ENCODE measurements at regions not wholly inside any gene's neighbourhood (a gene's known extent, or its start where the extent isn't known, plus 50 kb on each side); places are given as distances from the start of the nearest gene placed in this dataset.
A peak's percentile ranks its signal among the peaks of the same experiment; 100 is the strongest.
"Not testable (repeated sequence)": the region's sequence is repeated elsewhere in the genome, so short reads cannot be mapped to it uniquely, and the experiment has no call there.

DNA sequence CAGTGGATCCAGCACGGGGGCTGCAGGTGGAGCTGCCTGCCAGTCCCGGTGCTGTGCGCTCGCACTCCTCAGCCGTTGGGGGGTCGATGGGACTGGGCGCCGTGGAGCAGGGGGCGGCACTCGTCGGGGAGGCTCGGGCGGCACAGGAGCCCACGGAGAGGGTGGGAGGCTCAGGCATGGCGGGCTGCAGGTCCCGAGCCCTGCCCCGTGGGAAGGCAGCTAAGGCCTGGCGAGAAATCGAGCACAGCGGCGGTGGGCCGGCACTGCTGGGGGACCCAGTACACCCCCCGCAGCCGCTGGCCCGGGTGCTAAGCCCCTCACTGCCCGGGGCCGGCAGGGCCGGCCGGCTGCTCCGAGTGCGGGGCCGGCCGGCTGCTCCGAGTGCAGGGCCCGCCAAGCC, 52.3 kb upstream of the MARK1 start:
- not testable (repeated sequence) for DNase-seq (ENCODE audit: low spot score)

- not testable (repeated sequence) for DNase-seq (ENCODE audit: low spot score)
Observed at GRCh38 chr1:220475141-220475540, 52.8 kb upstream of the MARK1 start.

- DNase-seq (ENCODE audit: low spot score) = no peak
Observed at GRCh38 chr1:220473440-220473839, 54.5 kb upstream of the MARK1 start.

GRCh38 chr1:220462752-220463151, 65.2 kb upstream of the MARK1 start:
- peak; percentile 4 for DNase-seq (ENCODE audit: low spot score)

DNA sequence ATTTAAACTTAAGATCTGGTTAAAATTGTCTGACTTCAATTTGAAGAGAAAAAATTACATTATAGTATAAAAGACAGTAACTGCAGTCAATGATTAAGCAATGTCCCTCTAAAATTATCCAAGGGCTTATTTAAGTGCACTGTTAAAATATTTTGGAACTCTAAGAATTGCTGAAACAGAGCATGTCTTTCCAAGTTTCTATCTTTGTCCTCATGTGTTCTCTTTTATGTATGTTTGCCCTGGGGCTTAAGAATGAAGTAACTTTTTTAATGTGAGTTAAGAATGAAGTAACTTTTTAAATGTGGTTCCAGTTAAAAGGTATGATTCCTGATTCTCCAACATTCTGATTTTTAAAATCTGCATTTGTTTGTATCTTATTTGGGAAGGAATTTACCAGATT, 69.0 kb upstream of the MARK1 start:
- DNase-seq (ENCODE audit: low spot score) = no peak

GRCh38 chr1:220457957-220458609, 69.9 kb upstream of the MARK1 start:
- DNase-seq (ENCODE audit: low spot score) = no peak

- DNase-seq (ENCODE audit: low spot score) = no peak
Observed at GRCh38 chr1:220455559-220455958, 72.4 kb upstream of the MARK1 start.

DNA sequence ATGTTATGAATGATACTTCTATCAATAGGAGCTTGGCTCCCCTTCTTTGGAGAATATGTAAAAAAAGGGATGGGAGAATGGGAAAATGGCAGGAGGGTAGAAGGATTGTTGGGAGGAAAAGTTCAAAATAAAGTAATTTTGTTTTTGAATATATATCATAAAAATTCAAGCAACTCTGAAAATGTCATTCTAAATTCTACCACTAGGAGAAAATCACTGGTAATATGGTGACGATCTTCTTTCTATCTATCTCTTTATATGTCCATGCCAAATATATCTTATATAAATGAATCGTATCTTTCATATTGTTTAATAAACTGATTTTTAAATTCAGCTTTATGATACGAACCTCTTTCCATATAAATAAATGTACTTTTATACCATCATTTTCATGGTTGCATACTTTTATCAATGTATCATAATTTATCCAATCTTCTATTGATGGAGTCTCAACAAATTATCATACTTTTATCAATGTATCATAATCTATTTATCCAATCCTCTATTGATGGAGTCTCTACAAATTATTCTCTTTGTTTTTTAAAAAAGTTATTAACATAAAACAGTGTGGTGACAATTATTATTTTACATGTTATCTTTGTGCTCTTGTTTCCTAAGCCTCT, 73.7 kb upstream of the MARK1 start:
- no peak for DNase-seq (ENCODE audit: low spot score)

- no peak for DNase-seq (ENCODE audit: low spot score)
Observed at GRCh38 chr1:220453371-220453770, 74.6 kb upstream of the MARK1 start.

GRCh38 chr1:220451532-220451931, 76.4 kb upstream of the MARK1 start:
- no peak for DNase-seq (ENCODE audit: low spot score)

GRCh38 chr1:220450927-220451326, 77.0 kb upstream of the MARK1 start:
- DNase-seq (ENCODE audit: low spot score) = no peak

- no peak for DNase-seq (ENCODE audit: low spot score)
Observed at GRCh38 chr1:220448217-220448616, 79.7 kb upstream of the MARK1 start.

GRCh38 chr1:220444586-220444985, 83.3 kb upstream of the MARK1 start:
- not testable (repeated sequence) for DNase-seq (ENCODE audit: low spot score)

- DNase-seq (ENCODE audit: low spot score) = no peak
Observed at GRCh38 chr1:220441211-220441610, 86.7 kb upstream of the MARK1 start.

DNA sequence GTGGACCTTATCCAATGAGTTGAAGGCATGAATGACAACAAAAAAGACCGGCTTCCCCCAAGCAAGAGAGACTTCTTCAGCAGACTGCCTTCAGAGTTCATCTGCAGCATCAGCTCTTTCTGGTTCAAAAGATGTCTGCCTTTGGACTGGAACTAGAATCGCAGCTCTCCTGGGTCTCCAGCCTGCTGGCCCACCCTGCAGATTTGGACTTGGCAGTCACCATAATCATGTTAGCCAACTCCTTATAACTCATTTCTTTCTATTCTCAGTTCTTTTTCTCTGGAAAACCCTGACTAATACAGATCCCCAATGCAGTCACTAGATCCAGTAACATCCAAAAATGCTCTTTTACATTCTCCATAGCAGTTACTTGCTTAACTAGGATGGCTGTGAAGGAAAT, 89.2 kb upstream of the MARK1 start:
- DNase-seq (ENCODE audit: low spot score) = no peak

DNA sequence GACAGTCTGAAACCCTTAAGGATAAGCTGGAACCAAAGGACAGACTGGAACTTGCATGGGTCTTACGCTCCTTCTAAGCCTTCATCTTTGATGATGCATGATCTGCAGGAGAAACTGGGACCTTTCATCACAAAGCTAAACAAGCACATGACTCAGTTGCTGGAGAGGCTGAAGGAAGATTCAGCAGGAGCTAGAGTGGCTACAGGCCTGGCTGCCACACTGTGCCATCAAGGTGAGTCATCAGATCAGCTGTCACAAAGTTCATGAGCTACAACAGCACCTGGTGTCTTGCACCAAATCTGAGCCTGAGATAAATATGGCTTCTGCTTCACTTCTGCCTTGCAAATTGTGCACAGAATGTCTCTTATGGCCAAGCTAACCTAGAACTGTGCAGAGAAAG, 95.5 kb upstream of the MARK1 start:
- DNase-seq (ENCODE audit: low spot score) = peak; percentile 61

GRCh38 chr1:220431554-220432239, 96.2 kb upstream of the MARK1 start:
- DNase-seq (ENCODE audit: low spot score) = no peak

GRCh38 chr1:220430586-220430985, 97.3 kb upstream of the MARK1 start:
- no peak for DNase-seq (ENCODE audit: low spot score)

DNA sequence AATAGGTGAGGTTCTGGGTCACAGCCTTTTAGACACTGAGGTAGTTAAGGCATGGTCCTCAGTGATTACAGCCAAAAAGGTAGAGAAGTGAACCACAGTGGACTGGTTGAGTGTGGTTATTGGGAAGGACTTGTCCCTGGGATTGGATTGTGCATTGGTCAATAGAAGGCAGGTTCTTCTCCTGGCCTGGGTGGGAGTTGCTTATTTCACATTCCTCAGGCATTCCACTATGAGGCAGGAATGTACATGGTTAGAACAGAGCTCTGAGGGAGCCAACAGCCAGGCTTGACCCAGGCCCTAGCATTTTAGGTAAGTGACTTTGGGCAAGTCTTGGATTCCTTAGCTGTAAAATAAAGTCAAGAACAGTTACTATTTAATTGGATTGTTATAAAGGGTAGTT, 97.9 kb upstream of the MARK1 start:
- peak; percentile 63 for DNase-seq (ENCODE audit: low spot score)

GRCh38 chr1:220426989-220427388, 100.9 kb upstream of the MARK1 start:
- DNase-seq (ENCODE audit: low spot score) = peak; percentile 75

- no peak for DNase-seq (ENCODE audit: low spot score)
Observed at GRCh38 chr1:220425852-220426251, 102.1 kb upstream of the MARK1 start.

DNA sequence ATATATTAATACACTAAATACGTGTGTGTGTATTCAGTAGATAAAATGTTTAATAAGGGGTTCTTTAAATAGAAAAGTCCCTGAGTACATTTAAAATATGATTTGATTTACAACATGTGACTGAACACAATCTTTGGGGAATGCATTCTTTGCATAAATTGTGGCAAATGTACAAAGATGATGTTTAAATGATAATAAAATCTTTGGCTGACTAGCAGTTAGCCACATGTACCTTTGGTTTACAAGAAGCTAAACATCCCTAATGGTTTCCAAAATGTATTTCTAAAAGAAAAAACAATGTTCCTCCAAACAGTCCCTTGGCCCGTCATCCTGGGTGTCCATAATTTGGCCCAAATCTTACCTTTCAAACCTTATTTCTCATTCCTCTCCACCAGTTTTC, 106.4 kb upstream of the MARK1 start:
- no peak for DNase-seq (ENCODE audit: low spot score)

DNA sequence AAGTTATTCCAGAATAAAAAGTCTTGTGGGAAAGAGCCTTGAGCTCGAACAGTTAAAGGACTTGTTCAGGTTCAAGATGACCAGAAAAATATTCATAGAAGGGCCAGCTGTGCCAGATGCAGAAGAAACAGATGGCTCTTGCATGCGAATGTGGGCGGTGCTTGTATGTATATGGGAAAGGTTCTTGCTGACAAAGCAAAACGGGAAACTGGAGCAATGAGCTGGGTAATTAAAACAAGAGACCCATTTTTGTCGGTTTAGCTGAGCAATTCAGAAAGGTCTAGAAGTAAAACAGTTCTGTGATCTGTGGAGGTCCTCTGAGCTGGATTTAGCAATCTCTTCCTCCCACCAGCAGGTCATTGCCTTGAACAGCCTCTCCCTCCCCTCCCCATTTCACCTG, 107.2 kb upstream of the MARK1 start:
- DNase-seq (ENCODE audit: low spot score) = no peak

GRCh38 chr1:220412382-220412781, 115.6 kb upstream of the MARK1 start:
- not testable (repeated sequence) for DNase-seq (ENCODE audit: low spot score)

Data from kidney tubule cell (primary cell).